Lung microvascular endothelial cell (primary cell): ENCODE measurements at regions not wholly inside any gene's neighbourhood (a gene's known extent, or its start where the extent isn't known, plus 50 kb on each side); places are given as distances from the start of the nearest gene placed in this dataset.
A peak's percentile ranks its signal among the peaks of the same experiment; 100 is the strongest.
"Not testable (repeated sequence)": the region's sequence is repeated elsewhere in the genome, so short reads cannot be mapped to it uniquely, and the experiment has no call there.

ENCODE experiments used
- DNase-seq, 2 donors: peaks; one replicate each; pipeline versions ENCODE4 v3.0.0 to v3.0.0-alpha.2; 2010; ENCODE audit warnings: low read depth in 2 of 2

DNA sequence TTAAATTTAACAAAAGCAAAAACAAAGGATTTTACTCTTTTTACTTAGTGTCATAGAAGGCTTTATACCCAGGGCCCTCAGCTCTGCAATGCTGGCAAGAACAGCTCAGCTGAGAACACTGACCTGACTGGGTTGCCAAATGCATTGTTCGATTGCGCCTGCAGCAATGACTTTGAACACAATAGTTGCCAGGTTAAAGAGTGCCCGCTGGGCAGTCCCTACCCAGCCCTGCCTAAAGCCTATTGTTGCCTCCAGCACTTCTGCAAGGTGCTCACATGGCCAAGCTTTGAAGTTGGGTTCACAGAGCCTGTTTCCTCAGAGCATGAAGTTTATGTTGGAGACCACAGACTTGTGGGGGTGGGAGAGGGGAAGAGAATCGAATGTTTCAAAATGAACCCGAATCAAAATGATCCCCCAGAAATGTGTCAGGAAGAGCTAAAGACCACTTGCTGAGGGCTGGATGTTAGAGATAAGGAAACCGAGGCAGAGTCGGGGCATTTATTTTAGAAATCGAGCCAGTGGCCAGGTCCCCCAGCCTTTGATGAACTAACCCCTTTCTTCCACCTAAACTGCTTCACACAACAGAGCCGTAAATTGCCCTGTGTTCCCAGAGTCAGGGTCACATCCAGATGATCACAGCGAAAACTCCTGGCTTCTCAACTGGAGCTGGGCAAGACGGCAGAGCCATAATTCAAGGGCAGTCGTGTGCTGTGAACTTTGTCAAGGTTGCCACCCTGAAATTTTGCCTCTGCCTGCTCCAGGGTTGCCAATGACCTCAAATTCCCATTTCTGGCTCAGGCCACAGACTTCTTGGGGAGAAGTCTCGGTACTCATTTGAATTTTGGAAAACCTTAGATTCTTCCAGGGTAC is 55.0 kb downstream of the FOXA2 start:
- no peak for DNase-seq

DNA sequence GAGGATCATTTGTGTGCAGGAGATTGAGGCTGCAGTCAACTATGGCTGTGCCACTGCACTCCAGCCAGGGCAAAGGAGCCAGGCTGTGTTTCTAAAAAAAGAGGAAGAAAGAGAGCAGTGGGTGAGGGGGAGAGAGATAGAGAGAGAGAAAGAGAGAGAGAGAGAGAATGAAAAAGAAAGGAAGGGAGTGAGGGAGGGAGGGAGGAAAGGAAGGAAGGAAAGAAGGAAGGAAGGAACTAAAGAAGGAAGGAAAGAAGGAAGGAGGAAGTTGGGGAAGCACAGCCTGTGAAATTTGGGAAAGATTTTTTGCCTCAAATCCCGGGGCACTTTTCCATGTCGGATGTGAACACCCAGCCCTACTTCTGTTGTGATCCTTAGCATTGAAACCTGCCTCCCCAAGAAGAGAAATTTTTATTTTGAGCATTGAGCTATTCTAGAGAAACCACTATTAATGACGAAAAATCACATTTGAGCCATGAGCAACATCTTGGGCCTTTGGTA is 57.8 kb downstream of the FOXA2 start:
- no peak for DNase-seq

DNA sequence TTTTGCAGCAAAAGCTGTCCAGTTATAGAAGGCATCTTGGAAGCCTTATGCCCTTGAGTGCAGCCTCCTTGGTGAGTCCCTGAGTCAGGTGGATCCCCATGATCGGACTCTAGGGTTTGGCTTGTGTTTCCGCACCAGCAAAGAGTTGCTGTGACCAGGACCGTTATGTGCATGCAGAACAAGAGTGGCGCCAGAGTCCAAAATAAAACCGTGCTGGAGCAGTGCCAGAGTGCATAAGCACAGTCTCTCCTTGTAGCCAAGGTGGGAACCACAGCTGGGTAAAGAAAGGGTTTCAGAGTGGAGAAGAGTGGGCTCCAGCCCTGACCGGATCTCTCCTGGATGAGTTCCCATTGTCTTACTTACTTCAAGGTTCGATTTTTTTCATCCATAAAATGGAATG is 58.6 kb downstream of the FOXA2 start:
- no peak for DNase-seq

DNA sequence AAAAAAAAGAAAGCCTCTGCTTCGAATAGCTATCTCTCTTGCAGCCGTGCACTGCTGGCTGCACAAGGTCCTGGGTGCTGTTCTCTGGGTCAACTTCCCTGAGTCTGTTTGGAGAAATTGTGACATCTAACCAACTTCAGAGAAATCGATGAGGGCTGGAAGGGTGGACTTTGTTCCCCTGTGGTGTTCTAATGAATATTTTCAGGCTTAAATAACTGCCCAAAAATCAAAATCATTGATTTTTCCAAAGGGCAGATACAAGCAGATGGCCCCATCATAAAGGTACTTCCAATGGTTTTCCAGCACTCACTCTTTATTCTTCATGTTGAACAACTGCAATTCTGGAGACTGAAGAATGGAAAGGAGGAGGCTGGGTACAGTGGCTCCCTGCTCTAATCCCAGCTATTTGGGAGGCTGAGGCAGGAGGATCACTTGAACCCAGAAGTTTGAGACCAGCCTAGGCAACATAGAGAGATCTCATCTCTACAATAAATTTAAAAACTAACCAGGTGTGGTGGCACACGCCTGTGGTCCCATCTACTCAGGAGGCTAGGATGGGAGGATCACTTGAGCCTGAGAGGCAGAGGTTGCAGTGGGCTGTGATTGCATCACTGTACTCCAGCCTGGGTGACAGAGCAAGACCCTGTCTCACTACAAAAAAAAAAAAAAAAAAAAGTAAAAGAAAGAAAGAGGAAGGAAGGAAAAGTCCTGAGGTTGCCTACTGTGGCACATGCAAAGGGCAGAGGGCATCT is 59.1 kb downstream of the FOXA2 start:
- no peak for DNase-seq

DNA sequence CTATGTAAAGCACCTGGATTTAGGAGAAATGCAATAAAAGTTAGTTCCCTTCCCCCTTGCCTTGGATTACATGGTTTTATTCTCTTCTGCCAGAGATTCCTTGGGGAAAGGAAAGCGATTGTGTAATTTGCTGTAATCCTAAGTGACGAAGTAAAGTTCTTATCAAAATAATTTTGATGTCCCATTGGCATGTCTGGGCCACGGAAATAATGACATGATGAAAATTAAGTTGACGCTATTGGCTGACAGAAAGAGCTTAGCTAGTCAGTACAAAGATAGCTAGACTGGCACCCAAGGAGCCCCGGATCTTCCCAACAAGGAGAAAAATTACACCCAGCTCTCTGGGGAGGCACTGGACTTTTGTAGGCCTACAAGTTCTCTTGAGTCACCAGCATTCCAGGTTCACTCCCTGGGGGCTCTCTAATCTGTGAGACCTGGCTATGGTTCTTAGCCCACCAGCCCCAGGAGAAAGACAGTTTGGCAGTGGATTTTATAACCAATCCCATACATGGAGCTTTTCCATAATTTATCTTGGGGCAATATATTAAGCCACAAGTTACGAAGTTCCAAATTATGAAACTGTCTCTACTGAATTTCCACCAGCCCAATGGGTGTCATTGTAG is 59.9 kb downstream of the FOXA2 start:
- no peak for DNase-seq

DNA sequence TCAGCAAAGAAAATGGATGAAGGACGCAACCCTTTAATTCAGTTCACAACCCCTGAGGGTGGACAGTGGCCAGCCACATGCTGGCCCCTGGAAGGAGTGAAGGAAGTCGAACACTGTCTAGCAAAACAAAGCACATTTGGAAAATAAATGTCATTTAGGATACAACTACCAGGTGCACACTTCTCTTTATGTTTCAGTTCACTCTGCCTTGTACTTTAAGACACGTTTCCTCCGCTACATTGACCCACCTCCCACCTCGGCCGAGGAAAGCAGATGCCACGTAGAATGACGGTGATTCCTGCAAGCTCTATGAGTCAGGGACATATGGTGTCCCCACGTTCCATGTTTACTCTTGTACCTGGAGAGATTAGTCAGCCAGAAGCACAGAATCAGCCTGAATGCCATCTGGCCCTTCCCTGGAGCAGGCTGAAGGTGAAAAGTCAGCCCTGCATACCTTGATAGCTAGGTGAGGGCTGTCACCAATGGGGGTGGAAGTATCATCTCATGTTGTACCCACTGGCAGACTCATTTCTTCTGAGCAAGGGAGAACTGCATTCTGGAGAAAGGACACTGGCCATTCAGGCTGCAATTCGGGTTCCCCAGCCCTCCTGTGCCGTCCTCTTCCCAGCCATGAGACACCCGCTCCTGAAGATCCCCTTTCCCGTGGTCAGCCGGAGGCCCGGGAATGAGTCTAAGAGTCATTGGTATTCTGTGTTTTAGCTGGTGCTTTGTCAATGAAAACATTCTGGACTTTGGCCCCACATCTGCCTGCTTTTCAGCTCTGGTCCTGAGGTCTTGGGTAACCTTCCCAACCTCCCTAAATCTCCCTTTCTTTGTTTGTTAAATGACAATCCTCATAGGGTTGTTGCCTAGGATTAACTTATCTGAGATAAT is 60.6 kb downstream of the FOXA2 start:
- no peak for DNase-seq

DNA sequence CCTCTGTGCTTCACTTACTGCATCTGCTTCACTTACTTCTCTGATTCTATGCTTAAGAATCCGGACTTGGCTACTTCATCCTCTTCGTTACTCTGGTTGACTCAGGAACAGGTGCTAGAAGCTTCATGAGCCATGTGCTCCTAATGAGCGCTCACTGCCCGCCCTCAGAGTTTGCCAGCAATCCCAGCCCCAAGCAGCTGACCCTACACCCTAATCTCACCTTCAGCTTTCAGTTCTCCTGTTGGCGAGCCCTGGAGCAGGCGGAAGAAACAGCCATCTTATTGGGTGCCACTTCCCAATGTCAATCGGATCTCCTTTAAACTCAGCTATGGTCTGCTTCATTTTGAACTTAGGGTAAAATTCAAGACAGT is 61.3 kb downstream of the FOXA2 start:
- DNase-seq: no peak

DNA sequence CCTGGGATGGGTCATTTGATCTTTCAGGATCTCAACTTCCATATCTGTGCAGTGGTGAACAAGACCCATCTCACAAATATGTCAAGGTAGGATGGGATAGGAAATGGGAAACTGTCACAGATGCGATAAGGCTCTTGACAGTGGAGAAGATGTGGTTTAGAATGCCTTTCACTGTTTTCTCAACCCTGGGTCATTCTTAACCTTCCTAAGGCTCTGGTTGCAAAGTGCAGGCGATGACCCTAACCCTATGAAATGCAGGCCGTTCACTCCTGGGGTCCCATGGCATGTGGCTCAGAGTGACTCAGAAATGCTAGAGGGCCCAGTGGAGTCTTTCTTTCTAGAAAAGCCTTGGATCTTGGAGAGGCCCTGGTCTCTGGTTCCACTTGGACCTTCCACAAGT is 61.7 kb downstream of the FOXA2 start:
- no peak for DNase-seq

DNA sequence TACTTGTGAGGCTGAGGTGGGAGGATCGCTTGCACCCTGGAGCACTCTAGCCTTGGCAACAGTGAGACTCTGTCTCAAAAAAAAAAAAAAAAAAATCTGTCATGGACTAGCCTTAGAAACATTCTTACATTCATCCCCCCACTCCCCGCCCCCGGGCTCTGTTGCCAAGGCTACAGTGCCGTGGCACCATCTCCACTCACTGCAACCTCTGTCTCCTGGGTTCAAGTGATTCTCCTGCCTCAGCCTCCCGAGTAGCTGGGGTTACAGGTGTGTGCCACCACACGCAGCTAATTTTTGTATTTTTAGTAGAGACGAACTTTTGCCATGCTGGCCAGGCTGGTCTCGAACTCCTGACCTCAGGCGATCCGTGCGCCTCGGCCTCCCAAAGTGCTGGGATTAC is 62.4 kb downstream of the FOXA2 start:
- not testable (repeated sequence) for DNase-seq

DNA sequence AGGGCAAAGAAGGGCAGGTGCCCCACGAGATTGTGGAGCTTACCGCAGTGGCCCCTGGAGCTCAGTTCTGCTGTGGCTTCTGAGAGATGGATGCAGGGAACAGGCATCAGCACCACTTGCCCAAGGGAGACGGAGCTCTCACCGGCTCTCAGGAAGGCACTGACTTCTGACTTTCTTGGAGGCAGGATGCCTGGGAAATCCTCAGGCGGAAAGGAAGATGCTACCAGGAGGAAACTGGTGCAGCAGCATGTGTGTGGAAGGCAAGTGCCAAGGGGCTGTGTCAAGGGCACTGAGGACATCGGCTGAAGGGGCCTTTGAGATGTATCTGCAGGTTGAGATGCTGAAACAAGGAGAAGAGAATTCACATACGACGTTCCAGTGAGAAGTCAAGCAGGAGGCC is 64.0 kb downstream of the FOXA2 start:
- DNase-seq: no peak

DNA sequence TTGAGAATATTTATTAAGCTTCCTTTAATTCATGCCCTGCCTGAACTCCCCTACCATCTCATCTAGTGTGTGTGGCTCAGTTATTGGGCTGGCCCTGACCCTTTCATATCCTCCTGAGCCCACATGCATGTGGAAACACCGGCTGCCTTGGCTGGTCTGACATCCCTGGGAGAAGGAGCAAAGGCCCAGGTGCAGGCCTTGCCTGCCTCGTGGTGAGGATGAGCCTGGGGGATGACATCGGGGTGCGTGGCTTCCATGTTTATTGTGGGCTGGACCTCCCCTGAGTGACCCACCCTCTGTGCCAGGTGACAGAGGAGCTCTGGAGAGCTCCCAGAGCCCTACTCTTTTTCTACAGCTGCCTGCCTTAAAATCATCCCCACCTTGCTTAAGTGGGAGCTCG is 69.1 kb downstream of the FOXA2 start:
- no peak for DNase-seq

DNA sequence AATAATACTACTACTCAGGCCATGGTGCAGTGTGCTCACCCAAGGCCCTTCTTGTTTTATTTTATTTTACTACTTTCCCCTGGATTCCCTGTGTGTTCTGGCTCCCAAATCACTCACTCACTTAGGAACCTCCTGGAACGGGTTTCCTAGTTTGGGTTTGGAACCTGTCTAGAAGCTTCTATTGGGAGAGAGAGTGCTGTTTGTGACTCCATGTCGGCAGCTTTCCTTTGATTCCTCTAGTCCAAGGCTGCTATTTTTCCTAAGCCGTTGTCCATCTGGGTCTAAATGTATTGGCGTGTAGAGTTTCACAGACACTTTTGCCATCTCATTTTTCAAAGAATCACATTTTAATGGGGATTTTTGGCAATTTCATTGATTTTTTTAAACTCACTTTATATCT is 70.8 kb downstream of the FOXA2 start:
- no peak for DNase-seq

DNA sequence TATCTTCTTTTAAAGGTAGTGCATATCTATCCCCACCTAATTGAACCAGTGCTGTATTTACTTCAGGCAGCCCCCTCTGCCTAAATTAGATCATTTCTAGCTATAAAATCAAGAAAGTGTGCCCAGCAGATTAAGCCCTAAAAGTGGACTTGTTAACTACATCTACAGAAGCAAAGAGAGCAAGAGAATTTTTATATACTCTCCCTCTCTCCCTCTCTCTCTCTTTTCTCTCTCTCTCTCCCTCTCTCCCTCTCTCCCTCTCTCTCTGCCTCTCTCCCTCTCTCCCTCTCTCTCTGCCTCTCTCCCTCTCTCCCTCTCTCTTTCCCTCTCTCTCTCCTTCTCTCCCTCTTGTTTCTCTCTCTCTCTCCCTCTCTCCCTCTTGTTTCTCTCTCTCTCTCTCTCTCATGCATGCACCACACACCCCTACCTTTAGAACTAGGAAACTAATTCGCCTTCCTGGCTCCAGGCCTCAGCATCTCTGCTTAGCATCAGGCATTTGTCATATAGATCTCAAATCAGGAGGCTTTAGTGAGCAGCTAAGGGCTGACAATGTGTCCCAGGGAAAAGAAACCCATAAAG is 71.4 kb downstream of the FOXA2 start:
- DNase-seq: no peak

DNA sequence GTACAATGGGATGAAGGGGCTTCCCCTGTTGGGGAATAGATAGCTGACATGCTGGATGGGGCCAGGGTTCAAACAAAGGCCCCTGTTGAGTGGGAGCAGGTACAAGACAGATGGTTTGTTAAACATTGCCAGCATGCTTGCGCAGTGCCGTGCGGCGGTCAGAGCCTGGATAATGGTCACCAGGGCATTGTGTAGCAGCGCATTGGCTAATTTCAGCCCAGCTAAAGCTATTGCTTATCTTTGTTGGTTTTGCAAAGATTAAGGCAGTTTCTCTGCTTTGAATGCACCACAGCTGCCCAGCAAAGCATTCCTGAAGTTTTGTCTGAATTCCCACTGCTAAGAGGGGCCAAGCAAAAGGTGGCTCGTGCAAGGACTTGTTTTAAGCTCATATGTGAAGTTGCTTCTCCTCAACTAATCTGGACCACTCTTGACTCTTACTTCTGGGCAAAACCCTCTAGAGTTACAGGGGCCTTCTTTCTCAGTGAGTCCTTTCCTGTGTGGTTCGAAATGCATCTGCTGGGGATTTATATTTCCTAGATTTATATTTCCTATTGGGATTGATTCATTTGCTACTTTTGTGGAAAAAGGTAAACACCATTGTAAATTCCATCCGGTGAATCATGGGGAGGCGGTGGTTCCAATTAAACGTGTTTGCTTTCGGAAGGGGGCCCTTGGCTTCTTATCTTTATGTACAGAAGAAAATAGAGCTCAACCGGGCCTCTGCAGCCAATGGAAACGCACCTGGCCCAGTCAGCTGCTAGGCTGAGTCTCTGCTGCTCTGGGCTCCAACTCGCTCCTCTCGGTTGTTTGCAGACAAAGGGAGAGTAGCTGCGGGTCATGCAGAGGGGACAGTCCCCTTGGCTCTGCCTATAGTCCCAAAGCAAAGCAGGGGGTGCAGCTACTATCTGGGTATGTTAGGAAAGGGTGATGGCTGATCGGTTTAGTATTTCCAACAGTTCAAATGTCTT is 72.1 kb downstream of the FOXA2 start:
- DNase-seq: peak; percentile 44 to 67

DNA sequence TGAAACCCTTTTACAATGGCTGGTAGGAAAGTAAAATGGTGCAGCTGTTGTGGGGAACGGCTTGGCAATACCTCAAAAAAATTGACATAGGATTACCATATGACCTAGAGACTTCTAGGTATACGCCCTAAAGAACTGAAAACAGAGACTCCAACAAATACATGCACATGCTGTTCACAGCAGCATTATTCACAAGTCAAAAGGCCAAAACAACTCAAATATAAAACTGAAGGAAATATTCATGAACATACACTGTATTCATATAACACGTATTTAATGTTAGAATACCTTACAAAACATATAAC is 74.6 kb downstream of the FOXA2 start:
- no peak for DNase-seq

DNA sequence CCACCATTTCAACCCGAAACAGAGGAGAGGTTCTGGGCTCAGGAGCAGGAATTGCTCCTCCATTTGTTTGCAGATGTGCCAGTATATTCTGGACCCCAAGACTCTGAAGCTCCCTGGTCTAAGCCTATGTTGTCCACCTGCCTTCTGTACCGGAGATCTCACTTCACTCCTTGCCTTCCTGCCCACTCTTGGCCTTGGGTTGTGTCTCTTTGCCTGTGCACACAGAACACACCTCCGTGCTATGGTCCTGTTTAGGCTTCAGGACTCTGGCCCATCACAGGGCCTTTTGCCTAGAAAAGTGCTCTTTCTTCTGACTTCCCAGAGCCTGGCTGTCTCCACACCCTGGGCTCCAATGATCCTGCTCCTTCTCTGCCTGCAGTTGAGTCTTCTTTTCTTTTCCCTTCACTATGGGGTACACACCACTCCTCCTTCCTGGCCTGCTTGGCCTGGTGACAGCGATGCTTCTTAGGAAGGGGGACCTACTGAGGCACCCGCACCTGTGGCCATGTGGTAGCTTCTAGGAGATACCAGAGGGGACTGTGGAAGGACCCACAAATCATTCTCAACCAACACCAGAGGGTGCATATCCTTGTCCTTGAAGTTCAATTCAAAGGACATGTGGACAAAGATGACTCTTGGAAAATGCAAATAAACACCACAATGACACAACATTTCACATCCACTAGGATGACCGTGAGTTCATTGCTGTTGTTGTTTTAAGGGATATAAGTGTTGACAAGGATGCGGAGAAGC is 75.1 kb downstream of the FOXA2 start:
- DNase-seq: no peak

DNA sequence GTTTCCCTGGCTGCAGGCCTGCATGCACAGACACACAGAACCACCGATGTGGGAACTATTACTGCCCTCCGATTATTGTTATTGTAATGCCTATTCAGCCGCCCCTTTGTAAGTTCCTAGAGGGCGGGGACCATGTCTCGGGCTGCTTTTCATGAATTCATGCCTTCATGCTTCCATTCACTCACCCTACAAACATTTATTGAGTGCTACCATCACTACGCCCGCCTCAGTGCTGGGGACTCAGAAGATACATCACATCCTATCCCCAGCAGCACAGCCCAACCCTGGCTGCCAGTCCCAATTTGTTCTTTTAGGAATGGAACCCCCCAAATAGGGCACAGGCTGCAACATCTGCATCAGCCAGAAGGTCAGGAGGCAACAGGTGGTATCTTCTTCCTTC is 75.9 kb downstream of the FOXA2 start:
- DNase-seq: no peak

DNA sequence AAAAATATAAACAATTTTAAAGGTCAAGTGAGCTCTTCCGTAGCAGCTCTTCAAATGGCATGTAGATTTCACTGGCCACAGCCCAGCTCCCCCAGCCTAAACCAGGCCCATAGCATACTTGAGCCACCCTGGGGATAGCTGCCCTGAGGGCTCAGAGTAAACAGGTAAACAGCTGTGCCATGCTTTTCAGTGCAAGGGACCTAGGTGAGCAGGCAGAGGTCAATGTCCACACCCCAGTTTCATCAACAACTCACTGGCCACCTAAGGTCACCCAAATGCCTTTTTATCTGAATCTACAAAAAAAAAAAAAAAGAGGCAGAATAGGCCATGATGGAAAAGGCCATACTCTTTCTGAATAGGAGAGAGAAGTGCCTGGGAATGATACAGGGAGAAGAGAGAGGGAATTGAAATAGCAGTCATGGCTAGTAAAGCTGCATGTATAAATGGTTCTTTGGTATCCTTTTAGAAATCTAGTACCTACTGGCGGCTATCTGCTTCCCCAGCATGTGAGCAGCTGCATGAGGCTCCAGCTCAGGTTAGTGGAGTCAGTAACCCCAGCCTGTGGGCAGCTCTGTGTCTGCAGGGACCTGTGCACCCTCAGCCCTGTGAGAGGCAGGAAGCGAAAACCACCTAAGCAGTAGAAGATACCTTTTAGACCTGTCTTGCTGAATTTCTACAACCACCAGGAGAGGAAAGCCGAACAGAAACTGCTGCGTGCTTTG is 77.0 kb downstream of the FOXA2 start:
- no peak for DNase-seq

DNA sequence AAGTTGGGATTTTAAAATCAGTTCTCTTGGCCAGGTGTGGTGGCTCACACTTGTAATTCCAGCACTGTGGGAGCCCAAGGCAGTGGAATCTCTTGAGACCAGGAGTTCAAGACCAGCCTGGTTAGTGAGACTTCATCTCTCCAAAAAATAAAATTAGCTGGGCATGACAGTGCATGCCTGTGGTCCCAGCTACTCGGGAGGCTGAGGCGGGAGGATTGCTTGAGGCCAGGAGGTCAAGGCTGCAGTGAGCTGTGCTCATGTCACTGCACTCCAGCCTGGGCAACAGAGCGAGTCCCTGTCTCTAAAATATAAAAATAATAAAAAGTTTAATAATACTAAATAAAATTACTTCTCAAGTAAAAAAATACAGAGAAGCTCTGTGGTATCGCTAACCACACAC is 77.5 kb downstream of the FOXA2 start:
- no peak for DNase-seq
